GM12892 (cell line): ENCODE measurements at regions not wholly inside any gene's neighbourhood (a gene's known extent, or its start where the extent isn't known, plus 50 kb on each side); places are given as distances from the start of the nearest gene placed in this dataset.

ENCODE experiments used
- POLR2A ChIP-seq: IDR thresholded peaks from 2 replicates; pipeline ENCODE4 v1.6.1; 2011; ENCODE audit warnings: low read depth, low read length, control low read depth
- POLR2AphosphoS5 ChIP-seq: IDR thresholded peaks from 2 replicates; pipeline ENCODE4 v1.6.1; 2011; ENCODE audit warnings: low read depth, low read length, control low read depth
- TAF1 ChIP-seq: IDR thresholded peaks from 2 replicates; pipeline ENCODE4 v1.6.1; 2011; ENCODE audit warnings: low read depth, mild to moderate bottlenecking, control low read depth, low read length, borderline replicate concordance

DNA sequence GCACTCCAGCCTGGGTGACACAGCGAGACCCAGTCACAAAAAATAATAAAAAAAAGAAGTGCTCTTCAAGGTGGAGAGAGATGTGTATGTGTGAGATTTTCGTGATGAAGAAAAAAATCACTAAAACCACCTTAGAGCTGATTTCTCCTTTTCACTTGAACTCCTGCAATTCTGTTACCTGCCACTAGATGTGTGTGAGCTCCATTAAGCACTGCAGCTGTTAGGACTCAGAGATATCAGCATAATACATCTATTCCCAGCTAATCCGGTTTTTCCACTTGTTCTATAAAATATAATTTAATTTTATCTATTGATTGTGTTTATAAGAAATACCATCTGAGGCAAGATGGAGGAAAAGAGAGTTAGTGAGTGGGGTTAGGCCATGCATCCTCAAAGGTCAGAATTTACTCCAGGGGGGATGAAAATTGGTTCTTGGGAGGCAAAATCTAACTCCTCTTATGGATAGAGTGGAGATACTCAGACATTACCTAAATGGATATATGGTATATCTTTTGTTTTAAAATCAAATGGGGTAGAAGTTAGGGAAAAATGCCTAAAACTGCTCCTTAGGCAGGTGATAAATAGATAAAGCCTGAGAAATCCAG, 152.7 kb downstream of the IL20RB start:
- TF ChIP-seq POLR2A = no peak
- TF ChIP-seq POLR2AphosphoS5 = no peak
- no peak for TF ChIP-seq TAF1
